Skeletal muscle tissue (tissue), 3 donors: ENCODE measurements at regions not wholly inside any gene's neighbourhood (a gene's known extent, or its start where the extent isn't known, plus 50 kb on each side); places are given as distances from the start of the nearest gene placed in this dataset.

Experiments
- H3K27ac ChIP-seq: one replicate; pipeline ENCODE4 v1.7.0; 2013; ENCODE audit warnings: mild to moderate bottlenecking, low read depth, low read length, inconsistent platforms
- H3K27me3 ChIP-seq, 3 donors: one replicate each; pipeline ENCODE4 v1.7.0; 2013; ENCODE audit warnings: low read length in 3 of 3; ENCODE audit not compliant: control insufficient read depth in 3 of 3, insufficient read depth in 3 of 3
- H3K36me3 ChIP-seq, 3 donors: one replicate each; pipeline ENCODE4 v1.7.0; 2013; ENCODE audit warnings: low read length in 3 of 3; ENCODE audit not compliant: control insufficient read depth in 3 of 3, insufficient read depth in 3 of 3
- H3K4me1 ChIP-seq, 3 donors: one replicate each; pipeline ENCODE4 v1.7.0; 2013; ENCODE audit warnings: low read length in 3 of 3, mild to moderate bottlenecking in 3 of 3; ENCODE audit not compliant: control insufficient read depth in 3 of 3, insufficient read depth in 3 of 3
- H3K4me3 ChIP-seq, 3 donors: one replicate each; pipeline ENCODE4 v1.7.0; 2013; ENCODE audit warnings: low read length in 3 of 3
- H3K9ac ChIP-seq, 3 donors: one replicate each; pipeline ENCODE4 v1.7.0; 2013; ENCODE audit warnings: low read length in 3 of 3, mild to moderate bottlenecking in 3 of 3, moderate library complexity in 2 of 3, low read depth in 1 of 3
- H3K9me3 ChIP-seq, 3 donors: one replicate each; pipeline ENCODE4 v1.7.0; 2013; ENCODE audit warnings: low read length in 3 of 3; ENCODE audit not compliant: control insufficient read depth in 3 of 3
- donor health status: Osteomylitis.

GRCh38 chr13:99120751-99121150 is 79.9 kb upstream of the UBAC2 start:
- Histone ChIP-seq H3K4me3 (no peak overlapping the region), H3K27ac (no peak overlapping the region), H3K36me3 (no peaks in the 10 kb centered on the region), H3K27me3 (peaks cover 0 to 6% (median 0%) of the 10 kb centered on the region in 3 donors), H3K9me3 (no peaks in the 10 kb centered on the region), H3K4me1 (no peaks in the 10 kb centered on the region), H3K9ac (no peak overlapping the region)

GRCh38 chr13:99122171-99122570 is 78.5 kb upstream of the UBAC2 start:
- Histone ChIP-seq H3K27ac (no peak overlapping the region), H3K9me3 (no peaks in the 10 kb centered on the region), H3K4me1 (no peaks in the 10 kb centered on the region), H3K36me3 (no peaks in the 10 kb centered on the region), H3K9ac (no peak overlapping the region), H3K4me3 (no peak overlapping the region), H3K27me3 (peaks cover 0 to 6% (median 0%) of the 10 kb centered on the region in 3 donors)

GRCh38 chr13:99123101-99124045 is 77.3 kb upstream of the UBAC2 start:
- Histone ChIP-seq H3K4me3 (no peak overlapping the region), H3K9me3 (no peaks in the 10 kb centered on the region), H3K36me3 (no peaks in the 10 kb centered on the region), H3K9ac (no peak overlapping the region), H3K27ac (no peak overlapping the region), H3K27me3 (peaks cover 0 to 6% (median 0%) of the 10 kb centered on the region in 3 donors), H3K4me1 (no peaks in the 10 kb centered on the region)

- no peak overlapping the region for H3K9ac ChIP-seq
- no peak overlapping the region for H3K27ac ChIP-seq
- H3K9me3 ChIP-seq = no peaks in the 10 kb centered on the region
- no peak overlapping the region for H3K4me3 ChIP-seq
- H3K36me3 ChIP-seq = no peaks in the 10 kb centered on the region
- no peaks in the 10 kb centered on the region for H3K4me1 ChIP-seq
- peaks cover 0 to 6% (median 0%) of the 10 kb centered on the region in 3 donors for H3K27me3 ChIP-seq
These were observed 76.6 kb upstream of the UBAC2 start for GRCh38 chr13:99124046-99124400.

- Histone ChIP-seq H3K4me1 (no peaks in the 10 kb centered on the region), H3K4me3 (no peak overlapping the region), H3K27ac (no peak overlapping the region), H3K27me3 (peaks cover 0 to 6% (median 0%) of the 10 kb centered on the region in 3 donors), H3K9ac (no peak overlapping the region), H3K36me3 (no peaks in the 10 kb centered on the region), H3K9me3 (no peaks in the 10 kb centered on the region)
These were observed 75.8 kb upstream of the UBAC2 start for GRCh38 chr13:99124794-99125316.

GRCh38 chr13:99125326-99125915 is 75.2 kb upstream of the UBAC2 start:
- H3K27ac ChIP-seq = no peak overlapping the region

GRCh38 chr13:99126821-99127220 is 73.8 kb upstream of the UBAC2 start:
- no peaks in the 10 kb centered on the region for H3K4me1 ChIP-seq
- H3K27ac ChIP-seq = no peak overlapping the region
- H3K9me3 ChIP-seq = peaks cover 0 to 2% (median 0%) of the 10 kb centered on the region in 3 donors
- H3K4me3 ChIP-seq = no peak overlapping the region
- H3K36me3 ChIP-seq = no peaks in the 10 kb centered on the region
- H3K27me3 ChIP-seq = peaks cover 0 to 6% (median 0%) of the 10 kb centered on the region in 3 donors
- no peak overlapping the region for H3K9ac ChIP-seq

More at GRCh38 chr13:99125326-99125915, 75.2 kb upstream of the UBAC2 start:
- Histone ChIP-seq H3K36me3 (no peaks in the 10 kb centered on the region), H3K27me3 (peaks cover 0 to 6% (median 0%) of the 10 kb centered on the region in 3 donors), H3K4me3 (no peak overlapping the region), H3K9ac (no peak overlapping the region), H3K4me1 (no peaks in the 10 kb centered on the region), H3K9me3 (no peaks in the 10 kb centered on the region)

- Histone ChIP-seq H3K4me1 (no peaks in the 10 kb centered on the region), H3K9ac (no peak overlapping the region), H3K4me3 (no peak overlapping the region), H3K9me3 (peaks cover 0 to 2% (median 0%) of the 10 kb centered on the region in 3 donors), H3K27ac (no peak overlapping the region), H3K36me3 (no peaks in the 10 kb centered on the region), H3K27me3 (no peaks in the 10 kb centered on the region)
These were observed 71.6 kb upstream of the UBAC2 start for GRCh38 chr13:99129050-99129449.

- no peak overlapping the region for H3K27ac ChIP-seq
- no peaks in the 10 kb centered on the region for H3K27me3 ChIP-seq
- no peaks in the 10 kb centered on the region for H3K4me1 ChIP-seq
- H3K4me3 ChIP-seq = no peak overlapping the region
- H3K9me3 ChIP-seq = peaks cover 0 to 2% (median 0%) of the 10 kb centered on the region in 3 donors
- no peaks in the 10 kb centered on the region for H3K36me3 ChIP-seq
- H3K9ac ChIP-seq = no peak overlapping the region
These were observed 70.7 kb upstream of the UBAC2 start for GRCh38 chr13:99129951-99130350.

GRCh38 chr13:99131410-99131809 is 69.2 kb upstream of the UBAC2 start:
- H3K4me1 ChIP-seq = no peaks in the 10 kb centered on the region
- H3K27ac ChIP-seq = no peak overlapping the region
- peaks cover 2 to 5% (median 5%) of the 10 kb centered on the region in 3 donors for H3K27me3 ChIP-seq
- peaks cover 0 to 2% (median 0%) of the 10 kb centered on the region in 3 donors for H3K9me3 ChIP-seq
- no peaks in the 10 kb centered on the region for H3K36me3 ChIP-seq
- H3K9ac ChIP-seq = no peak overlapping the region
- no peak overlapping the region for H3K4me3 ChIP-seq
